GM12878 (cell line): ENCODE measurements at regions not wholly inside any gene's neighbourhood (a gene's known extent, or its start where the extent isn't known, plus 50 kb on each side); places are given as distances from the start of the nearest gene placed in this dataset.

Source experiments
- ATAC-seq: fragments of 200-7000 bp; cut with Tn5 transposase; 3 replicates; pipeline ENCODE4 v1.9.1; 2020; ENCODE audit warnings: mild to moderate bottlenecking, moderate library complexity
- BruUV-seq: library from RNA; stranded (reverse); fragments of 400-500 nt; replicated peaks from 2 replicates; lab custom pipeline; 2021; lab: Mats Ljungman, UMichigan
- CTCF ChIA-PET: fragments of 300-600 bp; sonication (Branson Sonifier 250); formaldehyde crosslinking; extraction: SDS; loops from one replicate; lab custom pipeline; 2021; ENCODE audit warnings: inconsistent platforms; lab: Yijun Ruan, JAX
- POLR2A ChIA-PET: fragments of 350-600 bp; formaldehyde crosslinking; extraction: SDS; loops from one replicate; lab custom pipeline; 2021; ENCODE audit warnings: inconsistent platforms; lab: Charles Lee
- RAD21 ChIA-PET: fragments of 300-600 bp; sonication (Branson Sonifier 250); formaldehyde crosslinking; loops from one replicate; lab custom pipeline; 2023; ENCODE audit warnings: antibody characterized with exemption; ENCODE audit not compliant: unreplicated experiment; lab: Charles Lee
- SMC1A ChIA-PET: fragments of 300-600 bp; sonication (Branson Sonifier 250); formaldehyde crosslinking; loops from one replicate; lab custom pipeline; 2023; ENCODE audit not compliant: unreplicated experiment, uncharacterized antibody; lab: Charles Lee
- DNase-seq: peaks from one replicate; pipeline ENCODE4 v3.0.0-alpha.2; 2011; ENCODE audit warnings: low read depth, low spot score
- FAIRE-seq: peaks from 3 replicates; lab custom pipeline; 2011; peaks lifted over from hg19 to GRCh38; lab: Jason Lieb, UNC
- H2AFZ ChIP-seq: 2 replicates; pipeline ENCODE4 v1.6.0; 2011; ENCODE audit warnings: low read depth, low read length, control low read depth; ENCODE audit not compliant: control insufficient read depth
- H3K27ac ChIP-seq: 2 replicates; pipeline ENCODE4 v1.5.1; 2011; ENCODE audit warnings: control low read depth; ENCODE audit not compliant: control insufficient read depth, insufficient read depth
- H3K27me3 ChIP-seq, 2 experiments: replicated peaks in 1 of 2; 2 replicates each; pipeline versions ENCODE4 v1.6.0 to v1.6.1; 2011; ENCODE audit warnings: low read length in 1 of 2; ENCODE audit not compliant: control insufficient read depth in 2 of 2, insufficient read depth in 2 of 2
- H3K36me3 ChIP-seq, 2 experiments: 2 replicates each; pipeline ENCODE4 v1.5.1; 2011; ENCODE audit warnings: low read length in 1 of 2; ENCODE audit not compliant: control insufficient read depth in 2 of 2, insufficient read depth in 2 of 2
- H3K4me1 ChIP-seq: 2 replicates; pipeline ENCODE4 v1.6.1; 2011; ENCODE audit warnings: mild to moderate bottlenecking, low read length, moderate library complexity, mixed read lengths; ENCODE audit not compliant: control insufficient read depth, insufficient read depth
- H3K4me2 ChIP-seq: 2 replicates; pipeline ENCODE4 v1.6.0; 2011; ENCODE audit warnings: control low read depth; ENCODE audit not compliant: control insufficient read depth, insufficient read depth
- H3K4me3 ChIP-seq: fragments of 200-600 bp; sonication (generic); 2 replicates; pipeline ENCODE4 v1.5.1; 2016
- H3K79me2 ChIP-seq: 2 replicates; pipeline ENCODE4 v1.6.0; 2011; ENCODE audit warnings: low read length; ENCODE audit not compliant: control insufficient read depth, insufficient read depth
- H3K9ac ChIP-seq: 2 replicates; pipeline ENCODE4 v1.8.0; 2011; ENCODE audit warnings: low read length, control low read depth, mixed read lengths; ENCODE audit not compliant: control insufficient read depth, insufficient read depth
- H3K9me3 ChIP-seq: replicated peaks from 3 replicates; pipeline ENCODE4 v1.5.1; 2011; ENCODE audit warnings: mild to moderate bottlenecking, low read length; ENCODE audit not compliant: control insufficient read depth, insufficient read depth
- H4K20me1 ChIP-seq: 2 replicates; pipeline ENCODE4 v1.6.0; 2011; ENCODE audit not compliant: control insufficient read depth, insufficient read depth
- CUX1 ChIP-seq: IDR thresholded peaks from 2 replicates; pipeline ENCODE4 v1.6.1; 2012; ENCODE audit warnings: improper control_type of control experiment, low read depth, low read length; ENCODE audit not compliant: insufficient replicate concordance
- DPF2 ChIP-seq: fragments of 450-650 bp; IDR thresholded peaks from 2 replicates; pipeline ENCODE4 v1.6.1; 2017; ENCODE audit warnings: mild to moderate bottlenecking
- HDGF ChIP-seq: fragments of 450-650 bp; IDR thresholded peaks from 2 replicates; pipeline ENCODE4 v1.6.1; 2016; ENCODE audit warnings: antibody characterized with exemption
- IKZF2 ChIP-seq, 2 experiments: fragments of 450-650 bp; IDR thresholded peaks; 2 replicates each; pipeline ENCODE4 v1.6.1; 2017; ENCODE audit warnings: mild to moderate bottlenecking in 2 of 2, moderate library complexity in 2 of 2
- POLR2AphosphoS5 ChIP-seq: IDR thresholded peaks from 2 replicates; pipeline ENCODE4 v1.6.1; 2011; ENCODE audit warnings: mild to moderate bottlenecking, low read length, inconsistent platforms
- RAD51 ChIP-seq: fragments of 450-650 bp; IDR thresholded peaks from 2 replicates; pipeline ENCODE4 v1.6.1; 2016; ENCODE audit warnings: moderate library complexity, mild to moderate bottlenecking, inconsistent platforms
- USF2 ChIP-seq: IDR thresholded peaks from 2 replicates; pipeline ENCODE4 v1.6.1; 2011; ENCODE audit warnings: low read depth, low read length, improper control_type of control experiment, borderline replicate concordance
- WGBS: methylation state at CpG from one replicate; pipeline ENCODE4 v1.1.6; 2016; ENCODE audit warnings: low lambda C conversion rate; ENCODE audit not compliant: insufficient replicate concordance, insufficient coverage; ENCODE audit errors: missing lambda C conversion rate; 5-methylcytosine and 5-hydroxymethylcytosine counted together
- in situ Hi-C: fragments of 300-500 bp; cut with MboI; formaldehyde crosslinking; loops from 9 replicates; pipeline ENCODE4 v1.14.3; 2018; ENCODE audit warnings: mixed read lengths
- intact Hi-C: fragments of 100-400 bp; cut with micrococcal nuclease; formaldehyde crosslinking; loops from one replicate; pipeline ENCODE4 v1.14.2; 2022; ENCODE audit not compliant: unreplicated experiment

GRCh38 chr2:77995161-77995560, 473.0 kb upstream of the LRRTM4 start:
- SMC1A ChIA-PET, result no interaction called here
- Histone ChIP-seq H3K27me3 (no peaks in the 10 kb centered on the region), H3K4me3 (no peak overlapping the region), H3K27ac (no peak overlapping the region), H3K79me2 (no peaks in the 10 kb centered on the region), H3K36me3 (no peaks in the 10 kb centered on the region), H3K9me3 (no peaks in the 10 kb centered on the region), H3K9ac (no peak overlapping the region), H4K20me1 (no peaks in the 10 kb centered on the region), H2AFZ (no peak overlapping the region), H3K4me1 (no peaks in the 10 kb centered on the region), H3K4me2 (no peak overlapping the region)
- in situ Hi-C loops, result no loop called here
- POLR2A ChIA-PET, result no interaction called here
- CTCF ChIA-PET, result no interaction called here
- BruUV-seq, result no TSS peak
- intact Hi-C loops, result no loop called here
- FAIRE-seq, result no peak
- no peak for TF ChIP-seq RAD51
- TF ChIP-seq CUX1, result no peak
- no peak for DNase-seq
- no peak for ATAC-seq
- RAD21 ChIA-PET, result no interaction called here

- Histone ChIP-seq H3K4me3 (no peak overlapping the region), H3K9ac (no peak overlapping the region), H3K4me2 (no peak overlapping the region), H3K36me3 (no peaks in the 10 kb centered on the region), H3K4me1 (no peaks in the 10 kb centered on the region), H3K79me2 (no peaks in the 10 kb centered on the region), H4K20me1 (no peaks in the 10 kb centered on the region), H3K9me3 (no peaks in the 10 kb centered on the region), H3K27ac (no peak overlapping the region), H2AFZ (no peak overlapping the region), H3K27me3 (no peaks in the 10 kb centered on the region)
- ATAC-seq (no peak), FAIRE-seq (no peak), DNase-seq (no peak)
- ChIA-PET CTCF (no interaction called here), SMC1A (interaction anchor here (0.9 kb wide), 1 partner anchor 12 kb away, joined by 3 read pairs; no protein-coding TSS in a partner anchor), RAD21 (no interaction called here), POLR2A (no interaction called here)
- no TSS peak for BruUV-seq
- in situ Hi-C loops (no loop called here), intact Hi-C loops (no loop called here)
- WGBS, result 0% methylated on average over 1 of the region's 1 CpG
- no peak for TF ChIP-seq POLR2AphosphoS5
- TF ChIP-seq IKZF2 (IDR thresholded peaks at IDR 0.05), result no peak
- no peak for TF ChIP-seq CUX1
- TF ChIP-seq HDGF, result no peak
- no peak for TF ChIP-seq USF2
- no peak for TF ChIP-seq DPF2
Measured at GRCh38 chr2:77999376-77999775, 477.2 kb upstream of the LRRTM4 start.
